ENCODE measurements at regions not wholly inside any gene's neighbourhood (a gene's known extent, or its start where the extent isn't known, plus 50 kb on each side); places are given as distances from the start of the nearest gene placed in this dataset.
A peak's percentile ranks its signal among the peaks of the same experiment; 100 is the strongest.
"Not testable (repeated sequence)": the region's sequence is repeated elsewhere in the genome, so short reads cannot be mapped to it uniquely, and the experiment has no call there.

- DNase-seq (ENCODE audit: low spot score) = no peak
These were observed 190.1 kb upstream of the WWC1 start for GRCh38 chr5:168101352-168101751.

GRCh38 chr5:168103018-168103417 is 188.4 kb upstream of the WWC1 start:
- DNase-seq (ENCODE audit: low spot score) = not testable (repeated sequence)

- no peak for DNase-seq (ENCODE audit: low spot score)
These were observed 187.1 kb upstream of the WWC1 start for GRCh38 chr5:168104350-168104749.

GRCh38 chr5:168104811-168105481 is 186.5 kb upstream of the WWC1 start:
- no peak for DNase-seq (ENCODE audit: low spot score)

GRCh38 chr5:168106008-168106761 is 185.3 kb upstream of the WWC1 start:
- DNase-seq (ENCODE audit: low spot score) = no peak

GRCh38 chr5:168109441-168109840 is 182.0 kb upstream of the WWC1 start:
- no peak for DNase-seq (ENCODE audit: low spot score)

- no peak for DNase-seq (ENCODE audit: low spot score)
These were observed 181.1 kb upstream of the WWC1 start for GRCh38 chr5:168110384-168110783.

GRCh38 chr5:168110870-168111832 is 180.3 kb upstream of the WWC1 start:
- DNase-seq (ENCODE audit: low spot score) = no peak

- peak; percentile 59 for DNase-seq (ENCODE audit: low spot score)
These were observed 176.9 kb upstream of the WWC1 start for GRCh38 chr5:168114444-168115017.

- DNase-seq (ENCODE audit: low spot score) = no peak
These were observed 174.0 kb upstream of the WWC1 start for GRCh38 chr5:168117469-168117868.

GRCh38 chr5:168118042-168118668 is 173.3 kb upstream of the WWC1 start:
- peak; percentile 42 for DNase-seq (ENCODE audit: low spot score)

- DNase-seq (ENCODE audit: low spot score) = no peak
These were observed 170.9 kb upstream of the WWC1 start for GRCh38 chr5:168120401-168121137.

- no peak for DNase-seq (ENCODE audit: low spot score)
These were observed 170.3 kb upstream of the WWC1 start for GRCh38 chr5:168121138-168121494.

- DNase-seq (ENCODE audit: low spot score) = no peak
These were observed 167.6 kb upstream of the WWC1 start for GRCh38 chr5:168123631-168124528.

- DNase-seq (ENCODE audit: low spot score) = no peak
These were observed 165.8 kb upstream of the WWC1 start for GRCh38 chr5:168125445-168126199.

GRCh38 chr5:168126606-168127005 is 164.8 kb upstream of the WWC1 start:
- DNase-seq (ENCODE audit: low spot score) = no peak

GRCh38 chr5:168128111-168128510 is 163.3 kb upstream of the WWC1 start:
- DNase-seq (ENCODE audit: low spot score) = no peak

- no peak for DNase-seq (ENCODE audit: low spot score)
These were observed 162.9 kb upstream of the WWC1 start for GRCh38 chr5:168128557-168128956.

- no peak for DNase-seq (ENCODE audit: low spot score)
These were observed 159.9 kb upstream of the WWC1 start for GRCh38 chr5:168131519-168131918.

All from HuH-7.5 (cell line).